ENCODE measurements at regions not wholly inside any gene's neighbourhood (a gene's known extent, or its start where the extent isn't known, plus 50 kb on each side); places are given as distances from the start of the nearest gene placed in this dataset.

GRCh38 chr3:59443618-59444293 lies 393.9 kb upstream of the CFAP20DC start:
- H3K36me3 Mint-ChIP-seq (ENCODE audit: low read depth) = no peaks in the 10 kb centered on the region
- no peaks in the 10 kb centered on the region for H3K27me3 Mint-ChIP-seq (ENCODE audit: low read depth)
- peaks cover 41% of the 10 kb centered on the region for H3K4me1 Mint-ChIP-seq (ENCODE audit: low read depth)
- no peaks in the 10 kb centered on the region for H3K9me3 Mint-ChIP-seq
- no peak for DNase-seq (ENCODE audit: low spot score)
- H3K4me3 Mint-ChIP-seq = peak overlapping the region; percentile 81
- peak overlapping the region; percentile 90 for H3K27ac Mint-ChIP-seq

- Mint-ChIP-seq H3K27ac (no peak overlapping the region), H3K27me3 (ENCODE audit: low read depth) (no peaks in the 10 kb centered on the region), H3K36me3 (ENCODE audit: low read depth) (no peaks in the 10 kb centered on the region), H3K4me1 (ENCODE audit: low read depth) (peaks cover 31% of the 10 kb centered on the region), H3K4me3 (no peak overlapping the region), H3K9me3 (no peaks in the 10 kb centered on the region)
- no peak for DNase-seq (ENCODE audit: low spot score)
These were observed 392.2 kb upstream of the CFAP20DC start for GRCh38 chr3:59442046-59442445.

- Mint-ChIP-seq H3K27ac (no peak overlapping the region), H3K4me1 (ENCODE audit: low read depth) (peaks cover 22% of the 10 kb centered on the region), H3K36me3 (ENCODE audit: low read depth) (no peaks in the 10 kb centered on the region), H3K27me3 (ENCODE audit: low read depth) (no peaks in the 10 kb centered on the region), H3K9me3 (no peaks in the 10 kb centered on the region), H3K4me3 (no peak overlapping the region)
- DNase-seq (ENCODE audit: low spot score) = no peak
These were observed 390.6 kb upstream of the CFAP20DC start for GRCh38 chr3:59440285-59441028.

DNA sequence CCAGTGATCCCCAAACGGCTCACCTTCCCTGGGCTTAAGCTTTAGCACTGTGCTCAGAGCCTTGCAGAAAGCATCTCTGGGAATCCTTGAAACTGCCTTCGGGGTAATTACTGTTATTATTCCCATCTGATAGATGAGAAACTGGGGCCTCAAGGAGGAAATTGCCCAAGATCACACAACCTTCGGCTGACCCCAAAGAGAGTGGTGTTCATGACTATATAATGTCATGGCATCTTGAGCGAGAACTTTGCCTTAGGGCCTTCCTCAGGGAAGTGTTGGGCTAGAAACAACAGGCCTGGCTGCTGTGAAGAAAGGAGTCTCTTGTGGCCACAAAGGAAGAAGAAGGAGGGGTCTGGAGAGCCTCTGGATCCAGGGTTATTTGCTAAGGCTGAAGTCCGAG lies 388.7 kb upstream of the CFAP20DC start:
- Mint-ChIP-seq H3K9me3 (peaks cover 17% of the 10 kb centered on the region), H3K4me3 (no peak overlapping the region), H3K4me1 (ENCODE audit: low read depth) (peaks cover 6% of the 10 kb centered on the region), H3K27ac (no peak overlapping the region), H3K27me3 (ENCODE audit: low read depth) (no peaks in the 10 kb centered on the region), H3K36me3 (ENCODE audit: low read depth) (peaks cover 2% of the 10 kb centered on the region)
- no peak for DNase-seq (ENCODE audit: low spot score)

- H3K4me1 Mint-ChIP-seq (ENCODE audit: low read depth) = peaks cover 3% of the 10 kb centered on the region
- H3K36me3 Mint-ChIP-seq (ENCODE audit: low read depth) = peaks cover 4% of the 10 kb centered on the region
- H3K27ac Mint-ChIP-seq = no peak overlapping the region
- no peaks in the 10 kb centered on the region for H3K27me3 Mint-ChIP-seq (ENCODE audit: low read depth)
- H3K9me3 Mint-ChIP-seq = peaks cover 25% of the 10 kb centered on the region
- no peak overlapping the region for H3K4me3 Mint-ChIP-seq
- no peak for DNase-seq (ENCODE audit: low spot score)
These were observed 386.5 kb upstream of the CFAP20DC start for GRCh38 chr3:59436164-59436958.

DNA sequence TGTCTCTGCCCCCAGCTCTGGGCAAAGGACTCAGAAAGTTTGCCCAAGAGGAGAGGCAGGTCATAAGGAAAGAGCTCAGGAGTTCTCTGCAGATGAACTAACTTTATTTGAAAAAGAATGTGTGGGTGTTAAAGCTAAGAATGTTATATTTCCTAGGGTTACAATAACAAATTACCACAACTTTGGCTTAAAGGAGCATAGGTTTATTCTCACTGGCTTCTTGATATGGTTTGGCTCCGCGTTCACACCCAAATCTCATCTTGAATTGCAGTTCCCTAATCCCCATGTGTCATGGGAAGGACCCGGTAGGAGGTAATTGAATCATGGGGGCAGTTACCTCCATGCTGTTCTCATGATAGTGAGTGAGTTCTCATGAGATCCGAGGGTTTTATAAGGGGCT lies 383.7 kb upstream of the CFAP20DC start:
- Mint-ChIP-seq H3K9me3 (peaks cover 25% of the 10 kb centered on the region), H3K4me1 (ENCODE audit: low read depth) (peaks cover 3% of the 10 kb centered on the region), H3K4me3 (no peak overlapping the region), H3K27ac (no peak overlapping the region), H3K27me3 (ENCODE audit: low read depth) (no peaks in the 10 kb centered on the region), H3K36me3 (ENCODE audit: low read depth) (peaks cover 4% of the 10 kb centered on the region)
- no peak for DNase-seq (ENCODE audit: low spot score)

DNA sequence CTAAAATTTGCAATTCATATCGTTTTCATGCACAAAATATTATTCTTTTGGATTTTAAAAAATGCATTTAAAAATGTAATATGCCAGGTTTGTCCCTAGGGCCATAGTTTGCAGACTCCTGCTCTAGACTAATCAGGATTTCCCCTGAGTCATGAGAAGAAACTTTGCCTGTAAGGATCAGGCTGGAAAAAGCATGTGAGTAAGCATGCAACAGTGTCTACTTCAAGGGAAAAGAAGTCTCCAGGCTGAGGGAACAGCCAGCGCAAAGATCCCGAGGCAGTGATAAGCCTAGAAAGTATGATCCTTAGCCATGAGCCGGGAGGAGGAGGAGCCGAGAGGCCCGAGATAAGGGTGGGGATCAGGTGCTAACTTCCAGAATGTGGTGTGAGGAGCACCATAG lies 382.8 kb upstream of the CFAP20DC start:
- H3K27ac Mint-ChIP-seq = no peak overlapping the region
- no peak overlapping the region for H3K4me3 Mint-ChIP-seq
- DNase-seq (ENCODE audit: low spot score) = no peak
- H3K36me3 Mint-ChIP-seq (ENCODE audit: low read depth) = peaks cover 4% of the 10 kb centered on the region
- H3K9me3 Mint-ChIP-seq = peaks cover 25% of the 10 kb centered on the region
- H3K4me1 Mint-ChIP-seq (ENCODE audit: low read depth) = peaks cover 9% of the 10 kb centered on the region
- H3K27me3 Mint-ChIP-seq (ENCODE audit: low read depth) = no peaks in the 10 kb centered on the region

DNA sequence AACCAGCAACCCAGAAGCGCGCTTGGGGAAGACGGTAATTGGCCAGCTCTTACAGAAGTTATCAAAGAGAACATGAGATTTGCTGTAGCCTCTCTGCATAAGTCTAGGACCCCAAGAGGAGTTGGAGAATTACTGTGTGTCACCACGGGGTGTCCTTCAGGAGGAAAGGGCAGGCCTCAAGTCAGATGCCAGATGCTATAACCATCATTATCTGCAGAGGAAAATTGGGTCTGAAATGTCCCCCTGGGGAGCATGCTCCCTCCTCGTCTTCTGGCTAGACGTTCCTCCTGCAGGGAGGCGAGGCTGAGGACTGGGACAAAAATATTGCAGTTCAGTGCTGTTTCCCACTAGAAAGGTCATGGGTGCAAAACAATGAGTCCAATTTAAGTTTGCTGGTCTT lies 380.5 kb upstream of the CFAP20DC start:
- H3K9me3 Mint-ChIP-seq = peaks cover 25% of the 10 kb centered on the region
- H3K27ac Mint-ChIP-seq = no peak overlapping the region
- no peaks in the 10 kb centered on the region for H3K27me3 Mint-ChIP-seq (ENCODE audit: low read depth)
- peaks cover 28% of the 10 kb centered on the region for H3K4me1 Mint-ChIP-seq (ENCODE audit: low read depth)
- H3K4me3 Mint-ChIP-seq = no peak overlapping the region
- DNase-seq (ENCODE audit: low spot score) = no peak
- H3K36me3 Mint-ChIP-seq (ENCODE audit: low read depth) = peaks cover 4% of the 10 kb centered on the region

- no peak for DNase-seq (ENCODE audit: low spot score)
- Mint-ChIP-seq H3K27me3 (ENCODE audit: low read depth) (no peaks in the 10 kb centered on the region), H3K4me3 (no peak overlapping the region), H3K36me3 (ENCODE audit: low read depth) (peaks cover 3% of the 10 kb centered on the region), H3K4me1 (ENCODE audit: low read depth) (peaks cover 36% of the 10 kb centered on the region), H3K9me3 (peaks cover 15% of the 10 kb centered on the region), H3K27ac (no peak overlapping the region)
These were observed 379.4 kb upstream of the CFAP20DC start for GRCh38 chr3:59429198-59429597.

GRCh38 chr3:59426821-59427565 lies 377.2 kb upstream of the CFAP20DC start:
- H3K36me3 Mint-ChIP-seq (ENCODE audit: low read depth) = no peaks in the 10 kb centered on the region
- H3K4me3 Mint-ChIP-seq = peak overlapping the region; percentile 40
- H3K27me3 Mint-ChIP-seq (ENCODE audit: low read depth) = no peaks in the 10 kb centered on the region
- no peak for DNase-seq (ENCODE audit: low spot score)
- H3K9me3 Mint-ChIP-seq = no peaks in the 10 kb centered on the region
- H3K27ac Mint-ChIP-seq = peak overlapping the region; percentile 65
- H3K4me1 Mint-ChIP-seq (ENCODE audit: low read depth) = peaks cover 43% of the 10 kb centered on the region

DNA sequence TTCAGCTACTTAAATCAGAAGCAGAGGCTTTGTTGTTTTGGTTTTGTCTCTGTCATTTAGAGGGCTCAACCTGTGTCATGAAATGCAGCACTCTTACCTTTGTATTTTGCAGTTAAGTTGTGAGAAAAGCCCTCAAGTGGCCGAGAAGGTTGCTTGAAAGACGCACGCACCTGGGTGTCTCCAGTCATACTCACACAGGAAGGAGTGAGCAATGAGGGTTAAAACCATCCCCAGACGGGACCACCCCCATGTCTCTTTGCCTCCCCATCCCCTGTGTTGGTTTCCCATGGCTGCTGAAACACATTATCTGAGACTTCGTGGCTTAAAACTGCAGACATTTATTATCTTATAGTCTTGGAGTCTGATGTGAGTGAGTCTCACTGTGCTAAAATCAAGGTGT lies 376.1 kb upstream of the CFAP20DC start:
- Mint-ChIP-seq H3K4me1 (ENCODE audit: low read depth) (peaks cover 43% of the 10 kb centered on the region), H3K9me3 (peaks cover under 1% of the 10 kb centered on the region), H3K4me3 (no peak overlapping the region), H3K27ac (peak overlapping the region; percentile 75), H3K36me3 (ENCODE audit: low read depth) (no peaks in the 10 kb centered on the region), H3K27me3 (ENCODE audit: low read depth) (no peaks in the 10 kb centered on the region)
- DNase-seq (ENCODE audit: low spot score) = peak; percentile 34

DNA sequence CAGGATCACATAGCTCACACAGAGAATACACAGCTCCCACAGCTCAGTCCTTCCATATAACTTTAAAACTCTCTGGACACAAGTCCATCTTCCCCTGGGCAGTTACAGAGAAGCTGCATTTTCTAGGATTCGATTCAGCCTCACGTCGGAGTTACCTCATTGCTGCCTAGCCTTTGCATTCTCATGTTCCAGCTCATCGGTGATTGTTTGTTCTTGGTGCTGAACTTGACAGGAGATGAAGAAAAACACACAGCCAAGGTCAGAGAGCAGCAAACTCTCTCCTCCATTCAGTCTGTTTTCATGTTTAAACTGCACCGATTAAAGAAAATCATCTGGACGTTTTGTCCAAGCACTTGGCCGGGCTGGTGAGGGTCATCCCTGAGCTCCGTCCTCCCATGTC lies 375.5 kb upstream of the CFAP20DC start:
- peaks cover 43% of the 10 kb centered on the region for H3K4me1 Mint-ChIP-seq (ENCODE audit: low read depth)
- DNase-seq (ENCODE audit: low spot score) = no peak
- no peaks in the 10 kb centered on the region for H3K36me3 Mint-ChIP-seq (ENCODE audit: low read depth)
- H3K27me3 Mint-ChIP-seq (ENCODE audit: low read depth) = no peaks in the 10 kb centered on the region
- H3K27ac Mint-ChIP-seq = peak overlapping the region; percentile 75
- peaks cover 4% of the 10 kb centered on the region for H3K9me3 Mint-ChIP-seq
- no peak overlapping the region for H3K4me3 Mint-ChIP-seq

GRCh38 chr3:59424268-59425010 lies 374.6 kb upstream of the CFAP20DC start:
- Mint-ChIP-seq H3K36me3 (ENCODE audit: low read depth) (no peaks in the 10 kb centered on the region), H3K4me1 (ENCODE audit: low read depth) (peaks cover 43% of the 10 kb centered on the region), H3K9me3 (peaks cover 4% of the 10 kb centered on the region), H3K27ac (peak overlapping the region; percentile 62), H3K27me3 (ENCODE audit: low read depth) (no peaks in the 10 kb centered on the region), H3K4me3 (peak overlapping the region; percentile 15)
- no peak for DNase-seq (ENCODE audit: low spot score)
